ENCODE measurements at regions not wholly inside any gene's neighbourhood (a gene's known extent, or its start where the extent isn't known, plus 50 kb on each side); places are given as distances from the start of the nearest gene placed in this dataset.
A peak's percentile ranks its signal among the peaks of the same experiment; 100 is the strongest.

- DNase-seq (peak in 1 of 6 donors; percentile 41), FAIRE-seq (no peak), ATAC-seq (peak in 3 of 4 donors; percentile 38 to 50 (median 38))
- Histone ChIP-seq H3K36me3 (no peaks in the 10 kb centered on the region), H3K27me3 (no peaks in the 10 kb centered on the region), H3K27ac (peak overlapping the region; percentile 23 to 77 (median 49)), H3K4me3 (peak overlapping the region in 1 of 4 donors; percentile 17), H3K4me1 (peaks cover 22 to 27% (median 26%) of the 10 kb centered on the region in 3 donors), H3K9me3 (no peaks in the 10 kb centered on the region)
- 69 to 70% methylated on average over 23 of the region's 23 CpGs for WGBS, 2 donors
- no peak for TF ChIP-seq CTCF (IDR thresholded peaks at IDR 0.05)
- intact Hi-C loops (cut with DNase I): no loop called here
Observed at GRCh38 chr2:8488001-8488738, 193.7 kb upstream of the ID2 start.

- no peak overlapping the region for H3K27ac ChIP-seq
- FAIRE-seq: no peak
- intact Hi-C loops (cut with DNase I): no loop called here
Observed at GRCh38 chr2:8489221-8489620, 192.6 kb upstream of the ID2 start.

GRCh38 chr2:8489751-8490150 lies 192.1 kb upstream of the ID2 start:
- 94 to 98% methylated on average over 8 of the region's 8 CpGs for WGBS, 2 donors
- H3K27ac ChIP-seq: no peak overlapping the region
- no peaks in the 10 kb centered on the region for H3K9me3 ChIP-seq
- peak in 1 of 6 donors; percentile 6 for DNase-seq
- no peaks in the 10 kb centered on the region for H3K27me3 ChIP-seq
- FAIRE-seq: no peak
- peaks cover 22 to 37% (median 32%) of the 10 kb centered on the region in 3 donors for H3K4me1 ChIP-seq
- intact Hi-C loops (cut with DNase I): no loop called here
- no peak overlapping the region for H3K4me3 ChIP-seq
- no peaks in the 10 kb centered on the region for H3K36me3 ChIP-seq
- no peak for ATAC-seq
- no peak for TF ChIP-seq CTCF (IDR thresholded peaks at IDR 0.05)

More at GRCh38 chr2:8489221-8489620, 192.6 kb upstream of the ID2 start:
- DNase-seq (peak in 1 of 6 donors; percentile 44), ATAC-seq (no peak)
- no peak for TF ChIP-seq CTCF (IDR thresholded peaks at IDR 0.05)
- no peaks in the 10 kb centered on the region for H3K27me3 ChIP-seq
- H3K36me3 ChIP-seq: no peaks in the 10 kb centered on the region
- H3K4me1 ChIP-seq: peaks cover 22 to 32% (median 31%) of the 10 kb centered on the region in 3 donors
- H3K4me3 ChIP-seq: no peak overlapping the region
- WGBS, 2 donors: 96 to 99% methylated on average over 7 of the region's 7 CpGs
- H3K9me3 ChIP-seq: no peaks in the 10 kb centered on the region

- Histone ChIP-seq H3K27me3 (no peaks in the 10 kb centered on the region), H3K9me3 (no peaks in the 10 kb centered on the region), H3K4me1 (peaks cover 22 to 38% (median 32%) of the 10 kb centered on the region in 3 donors), H3K27ac (no peak overlapping the region), H3K36me3 (no peaks in the 10 kb centered on the region), H3K4me3 (no peak overlapping the region)
- no peak for FAIRE-seq
- WGBS, 2 donors: 91 to 92% methylated on average over 2 of the region's 2 CpGs
- TF ChIP-seq CTCF (IDR thresholded peaks at IDR 0.05): no peak
- intact Hi-C loops (cut with DNase I): no loop called here
- no peak for ATAC-seq
- DNase-seq: peak in 1 of 6 donors; percentile 7
Observed at GRCh38 chr2:8490166-8490721, 191.6 kb upstream of the ID2 start.
